ENCODE measurements at regions not wholly inside any gene's neighbourhood (a gene's known extent, or its start where the extent isn't known, plus 50 kb on each side); places are given as distances from the start of the nearest gene placed in this dataset.
"Not testable (repeated sequence)": the region's sequence is repeated elsewhere in the genome, so short reads cannot be mapped to it uniquely, and the experiment has no call there.

DNA sequence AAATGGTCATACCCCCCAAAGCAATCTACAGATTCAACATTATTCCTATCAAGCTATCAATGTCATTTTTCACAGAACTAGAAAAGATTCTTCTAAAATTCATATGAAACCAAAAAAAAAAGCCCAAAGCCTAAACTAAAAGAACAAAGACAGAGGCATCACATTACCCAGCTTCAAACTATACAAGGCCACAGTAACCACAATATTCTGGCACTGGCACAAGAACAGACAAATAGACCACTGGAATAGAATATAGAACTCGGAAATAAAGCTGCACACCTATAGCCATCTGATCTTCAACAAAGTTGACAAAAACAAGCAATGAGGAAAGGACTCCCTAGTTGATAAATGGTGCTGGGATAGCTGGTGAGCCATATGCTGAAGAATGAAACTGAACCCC, 89.2 kb upstream of the PCED1B start:
- DNase-seq, result no peak

DNA sequence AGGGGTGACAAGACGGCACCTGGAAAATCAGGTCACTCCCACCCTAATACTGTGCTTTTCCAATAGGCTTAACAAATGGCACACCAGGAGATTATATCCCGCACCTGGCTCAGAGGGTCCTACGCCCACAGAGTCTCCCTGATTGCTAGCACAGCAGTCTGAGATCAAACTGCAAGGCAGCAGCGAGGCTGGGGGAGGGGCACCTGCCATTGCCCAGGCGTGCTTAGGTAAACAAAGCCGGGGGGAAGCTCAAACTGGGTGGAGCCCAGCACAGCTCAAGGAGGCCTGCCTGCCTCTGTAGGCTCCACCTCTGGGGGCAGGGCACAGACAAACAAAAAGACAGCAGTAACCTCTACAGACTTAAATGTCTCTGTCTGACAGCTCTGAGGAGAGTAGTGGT, 87.4 kb upstream of the PCED1B start:
- not testable (repeated sequence) for DNase-seq

DNA sequence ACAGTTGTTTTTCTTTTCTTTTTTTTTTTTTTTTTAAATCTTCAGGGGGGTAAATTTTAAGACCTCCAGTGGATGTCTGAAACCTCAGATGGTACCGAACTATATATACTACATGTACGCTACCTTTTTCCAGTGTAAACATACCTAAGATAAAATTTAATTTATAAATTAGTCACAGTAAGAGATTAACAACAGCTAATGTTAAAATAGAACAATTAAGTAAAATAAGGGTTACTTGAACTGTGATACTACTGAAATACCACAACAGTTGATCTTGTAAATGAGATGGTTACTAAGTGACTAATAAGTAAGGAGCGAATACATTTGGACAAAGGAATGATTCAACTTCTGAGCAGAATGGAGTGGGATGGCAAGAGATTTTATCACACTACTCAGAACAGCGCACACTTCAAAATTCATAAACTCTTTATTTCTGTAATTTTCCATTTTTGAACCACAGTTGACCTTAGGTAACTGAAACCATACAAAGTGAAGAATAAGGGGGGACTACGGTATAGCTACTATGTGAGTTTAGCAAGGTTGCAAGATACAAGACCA, 80.5 kb upstream of the PCED1B start:
- no peak for DNase-seq

DNA sequence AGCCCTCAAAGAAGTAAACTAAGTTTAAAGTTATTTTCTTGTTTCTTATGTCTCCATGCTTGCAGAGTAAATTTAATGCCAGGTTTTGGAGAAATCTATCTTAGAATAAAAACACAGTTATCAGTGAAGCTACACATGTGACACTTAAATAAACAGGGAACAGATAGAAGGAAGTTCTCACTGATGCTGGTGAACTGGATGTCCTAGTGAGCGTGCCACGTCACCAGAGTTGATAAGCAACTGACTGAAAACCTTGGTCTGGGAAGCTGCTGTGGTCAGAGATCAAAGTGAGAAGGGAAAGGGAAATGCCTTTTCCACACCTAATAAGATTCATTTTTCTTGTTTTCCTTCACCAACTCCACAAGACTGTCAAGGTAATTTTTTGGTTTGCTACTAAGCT, 74.8 kb upstream of the PCED1B start:
- DNase-seq, result no peak

DNA sequence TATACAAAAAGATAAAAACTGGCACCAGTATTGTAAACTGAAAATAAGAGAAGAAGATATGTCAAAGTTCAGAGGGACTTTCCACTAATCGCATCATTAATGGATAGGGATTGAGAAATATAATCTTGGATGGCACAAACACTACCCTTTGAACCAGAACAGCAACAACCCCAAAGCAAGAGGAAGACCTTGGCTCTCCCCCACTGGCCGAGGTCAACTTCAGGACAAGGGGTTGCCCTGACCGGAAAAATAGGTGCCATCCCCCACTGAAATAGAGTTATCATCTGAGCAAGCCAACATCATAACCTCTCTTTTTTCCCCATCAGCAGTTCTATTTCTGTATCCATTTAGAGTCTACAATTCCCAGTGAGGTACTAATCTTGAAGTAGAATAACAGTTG, 72.4 kb upstream of the PCED1B start:
- no peak for DNase-seq

DNA sequence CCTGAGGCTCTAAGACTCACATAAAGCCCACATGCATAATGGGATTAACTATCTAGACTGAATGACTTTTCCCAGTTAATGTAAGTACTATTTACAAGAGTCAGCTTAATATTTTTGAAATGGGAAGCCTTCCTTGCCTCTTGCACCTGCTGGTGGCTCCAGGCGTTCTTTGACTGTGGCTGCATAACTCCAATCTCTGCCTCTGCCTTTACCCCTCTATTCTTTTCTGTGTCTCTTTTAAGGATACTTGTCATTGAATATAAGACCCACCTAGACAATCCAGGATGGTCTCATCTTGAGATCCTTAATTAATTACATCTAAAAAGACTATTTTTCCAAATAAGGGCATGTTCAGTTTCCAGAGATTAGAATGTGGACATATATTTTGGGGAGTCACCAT, 66.9 kb upstream of the PCED1B start:
- no peak for DNase-seq

DNA sequence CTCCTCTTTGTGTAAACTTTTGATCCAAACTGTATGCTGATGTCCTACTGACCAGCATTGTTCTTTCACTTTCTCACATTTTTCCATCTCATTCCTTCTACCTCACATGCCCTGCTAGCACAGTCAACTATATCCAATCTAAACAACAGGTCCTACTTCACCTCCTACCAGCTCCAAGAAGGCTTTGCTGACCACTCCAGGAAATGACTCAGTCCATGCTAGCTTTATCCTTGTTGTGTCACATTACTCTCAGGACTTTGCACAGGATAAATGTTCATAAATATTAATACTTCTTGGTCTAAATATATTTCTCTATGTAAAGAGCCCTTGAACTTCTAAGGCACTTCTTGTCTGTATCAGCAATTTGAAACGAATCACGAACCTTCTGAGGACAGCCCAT, 64.9 kb upstream of the PCED1B start:
- no peak for DNase-seq

DNA sequence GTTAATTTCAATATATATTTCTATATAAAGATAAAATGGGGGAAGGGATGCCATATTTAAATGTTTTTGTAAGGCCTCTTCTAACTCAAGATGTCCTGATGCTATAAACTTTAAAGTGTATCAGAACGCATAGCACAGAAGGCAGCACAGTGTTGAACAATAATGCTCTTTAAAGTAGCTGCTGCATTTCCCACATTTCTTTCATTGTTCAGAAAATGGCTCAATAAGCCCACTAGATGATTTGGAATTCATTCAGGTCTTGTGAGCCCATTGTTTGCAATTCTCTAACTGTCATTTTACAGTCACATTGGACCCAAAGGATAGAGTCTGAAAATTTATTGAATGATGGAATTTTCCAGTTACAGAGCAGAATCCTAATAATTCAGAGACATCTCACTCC, 64.0 kb upstream of the PCED1B start:
- DNase-seq, result no peak

DNA sequence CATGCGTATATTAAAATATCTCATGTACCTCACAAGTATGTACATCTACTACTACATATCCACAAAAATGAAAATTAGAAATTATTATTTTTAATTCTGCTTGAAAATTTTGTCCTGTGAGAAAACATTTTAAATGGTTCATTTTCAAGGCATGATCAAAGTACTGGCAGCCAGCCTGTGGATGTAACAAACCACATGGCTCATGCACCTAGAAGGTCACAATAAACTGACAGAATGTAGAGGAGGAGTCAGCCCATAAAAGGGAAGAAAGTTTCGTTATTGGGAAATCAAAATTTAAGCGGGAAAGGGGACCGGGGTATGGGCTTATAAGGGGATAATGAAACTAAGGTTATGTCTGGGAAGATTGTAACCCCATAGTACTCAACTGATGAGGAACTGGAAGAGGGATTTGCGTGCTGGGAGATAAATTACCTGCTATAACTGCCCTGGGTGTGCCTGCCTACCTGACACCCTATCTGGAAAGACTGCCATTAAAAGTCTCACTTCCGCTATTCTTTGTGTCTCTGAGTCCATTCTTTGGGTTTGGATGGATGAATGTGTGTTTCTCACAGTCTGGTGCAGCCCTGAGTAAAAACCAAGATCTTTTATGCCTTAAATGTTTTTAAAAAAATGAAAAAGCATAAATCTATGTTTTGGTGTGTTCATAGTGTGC, 62.2 kb upstream of the PCED1B start:
- no peak for DNase-seq

DNA sequence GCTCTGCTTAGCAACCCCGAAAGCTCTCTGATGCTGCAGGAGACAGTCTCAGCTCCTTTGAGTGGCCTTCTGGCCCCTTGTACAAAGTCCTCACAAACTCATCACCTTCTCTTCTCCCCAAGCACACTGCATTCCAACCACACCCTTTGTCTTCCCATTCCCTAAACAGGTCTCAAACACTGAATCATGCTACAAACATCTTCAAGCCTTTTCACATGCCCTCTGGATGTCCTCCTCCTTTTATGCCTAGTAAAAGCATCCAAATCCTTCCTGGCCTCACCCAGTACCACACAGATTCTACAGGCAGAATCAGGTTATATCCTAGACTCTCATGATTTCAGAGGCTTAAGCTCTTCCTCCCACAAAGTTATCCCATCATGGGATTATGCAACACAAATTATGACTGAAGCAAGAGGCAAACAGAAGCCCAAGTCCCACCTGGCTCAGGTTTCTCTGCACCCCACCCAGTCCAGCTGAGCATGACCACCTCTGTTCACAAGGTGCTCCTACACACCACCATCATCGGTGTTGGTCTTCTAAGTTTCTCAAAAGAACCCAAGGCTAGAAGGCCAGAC, 61.4 kb upstream of the PCED1B start:
- no peak for DNase-seq

DNA sequence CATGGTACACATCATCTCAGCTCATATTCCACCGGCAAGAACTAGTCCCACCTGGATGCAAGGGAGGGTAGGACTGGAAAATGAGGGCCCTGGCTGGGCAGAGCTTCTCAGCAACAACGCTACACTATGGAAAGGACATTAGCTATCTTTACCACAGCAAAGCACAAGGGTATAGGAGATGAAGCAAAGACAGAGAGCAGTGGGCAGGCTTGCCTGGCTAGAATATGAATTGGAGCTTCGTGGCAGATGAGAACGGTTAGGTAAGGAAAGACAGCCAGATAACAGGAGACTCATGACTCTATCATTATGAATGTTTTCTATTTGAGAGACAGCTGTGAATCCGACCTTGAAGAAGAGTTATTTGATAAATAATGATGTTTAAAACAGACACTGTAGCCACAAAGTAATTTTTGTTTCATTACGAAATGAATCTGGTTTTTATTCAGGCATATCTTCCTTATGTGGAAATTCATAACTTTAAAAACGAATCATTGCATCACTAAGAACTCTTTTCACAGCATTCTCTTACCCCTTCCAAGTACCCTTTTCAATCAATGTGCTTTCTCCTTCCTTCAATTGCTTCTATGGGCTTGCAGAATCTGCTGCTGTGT, 59.1 kb upstream of the PCED1B start:
- no peak for DNase-seq

DNA sequence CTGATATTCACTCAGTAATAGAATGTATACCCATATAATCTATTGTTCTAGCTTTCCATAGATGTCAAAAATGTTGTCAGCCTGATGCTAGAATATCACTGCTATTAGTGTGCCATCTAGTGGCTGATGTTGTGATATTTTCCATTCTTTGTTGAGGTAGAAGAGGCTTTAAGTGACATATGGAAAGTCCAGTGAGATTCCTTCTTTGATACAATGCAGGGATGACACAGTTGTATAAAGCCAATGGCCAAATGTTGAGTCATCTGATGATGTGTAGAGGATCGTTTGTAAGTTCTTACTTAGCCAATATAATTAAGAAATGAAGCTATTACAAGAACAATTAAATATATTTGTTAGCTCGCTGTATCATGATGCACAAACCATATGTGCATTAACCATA, 58.1 kb upstream of the PCED1B start:
- no peak for DNase-seq

DNA sequence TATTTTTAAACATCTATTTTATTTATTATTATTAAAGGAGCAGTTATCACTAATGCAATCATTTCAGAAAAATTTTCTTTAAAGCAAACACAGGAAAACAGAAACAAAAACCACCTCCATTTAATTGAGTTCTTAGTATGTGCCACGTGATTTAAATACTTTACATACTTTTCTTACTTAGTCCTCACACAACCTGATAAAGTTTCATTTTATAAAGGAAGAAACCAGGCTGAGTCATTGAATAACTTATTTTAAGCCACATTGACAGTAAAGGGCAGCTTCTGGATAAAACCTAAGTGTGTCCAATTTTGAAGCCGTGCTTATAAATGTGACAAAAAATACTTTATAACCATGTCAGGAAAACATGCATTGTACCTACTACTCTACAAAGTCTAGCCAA, 57.1 kb upstream of the PCED1B start:
- DNase-seq, result no peak

DNA sequence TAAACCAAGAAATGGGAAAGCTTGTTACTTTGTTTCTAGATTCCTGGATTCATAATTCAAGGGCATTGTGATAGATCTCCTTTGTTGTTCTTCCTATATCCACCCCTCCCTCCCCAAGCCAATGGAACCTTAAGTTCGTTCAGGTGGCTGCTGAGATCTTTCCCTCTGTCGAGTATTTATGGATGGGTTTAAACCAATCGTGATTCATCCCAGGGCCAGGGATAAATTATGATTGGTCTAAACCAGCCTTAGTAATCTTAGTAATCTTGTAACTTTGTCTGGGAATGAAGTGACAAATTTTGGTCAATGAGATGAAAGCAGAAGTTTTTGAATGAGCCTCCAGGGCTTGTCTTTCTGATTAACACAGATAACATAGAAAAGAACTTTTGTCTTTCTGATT, 56.1 kb upstream of the PCED1B start:
- DNase-seq, result no peak

DNA sequence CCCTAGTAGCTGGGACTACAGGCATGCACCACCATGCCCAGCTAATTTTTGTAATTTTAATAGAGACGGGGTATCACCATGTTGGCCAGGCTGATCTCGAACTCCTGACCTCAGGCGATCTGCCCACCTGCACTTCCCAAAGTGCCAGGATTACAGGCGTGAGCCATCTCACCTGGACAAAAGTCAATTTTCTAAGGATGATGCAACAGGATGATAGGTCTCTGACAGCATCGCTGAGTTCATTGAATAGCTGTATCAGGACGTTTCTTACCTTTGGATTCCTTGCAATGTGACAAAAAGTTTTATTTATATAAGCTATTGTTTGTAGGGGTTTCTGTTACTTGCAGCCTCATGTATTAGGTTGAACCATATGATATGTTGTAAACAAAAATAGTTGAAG, 55.5 kb upstream of the PCED1B start:
- DNase-seq, result no peak

DNA sequence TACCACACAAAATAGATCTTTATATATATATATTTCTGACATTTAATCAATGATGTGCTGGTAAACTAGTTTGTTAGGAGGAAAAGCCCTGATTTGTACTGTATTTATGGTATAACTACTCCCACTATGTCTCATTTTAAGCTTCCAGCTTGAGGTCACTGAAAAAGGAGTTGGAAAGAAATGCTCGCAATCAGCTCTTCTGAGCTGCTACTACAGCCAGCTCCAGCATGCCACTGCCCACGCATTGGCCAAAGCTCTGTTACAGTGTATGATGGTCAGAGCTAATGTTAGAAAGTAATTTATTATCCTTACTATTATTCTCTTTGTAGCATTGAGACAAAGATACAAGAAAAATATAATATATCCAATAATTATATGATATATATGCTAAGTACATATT, 55.0 kb upstream of the PCED1B start:
- no peak for DNase-seq

DNA sequence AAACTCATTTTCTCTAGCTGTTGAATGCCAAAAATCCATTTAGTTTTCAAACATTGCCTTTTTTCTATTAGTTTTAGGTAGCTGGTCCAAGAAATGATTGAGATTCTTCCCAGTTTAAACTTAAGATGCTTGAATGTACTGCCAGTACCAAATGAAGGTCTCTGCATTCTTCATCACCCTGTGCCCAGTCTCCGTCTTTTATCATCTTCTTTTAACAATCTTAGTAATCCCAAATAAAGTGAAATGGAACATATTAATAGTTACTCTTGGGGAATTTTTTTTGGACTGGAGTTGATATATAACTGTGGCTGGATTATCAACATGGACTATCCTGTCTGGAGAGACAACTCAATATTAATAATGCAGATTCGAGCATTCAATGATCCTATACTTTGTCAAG, 54.1 kb upstream of the PCED1B start:
- no peak for DNase-seq

DNA sequence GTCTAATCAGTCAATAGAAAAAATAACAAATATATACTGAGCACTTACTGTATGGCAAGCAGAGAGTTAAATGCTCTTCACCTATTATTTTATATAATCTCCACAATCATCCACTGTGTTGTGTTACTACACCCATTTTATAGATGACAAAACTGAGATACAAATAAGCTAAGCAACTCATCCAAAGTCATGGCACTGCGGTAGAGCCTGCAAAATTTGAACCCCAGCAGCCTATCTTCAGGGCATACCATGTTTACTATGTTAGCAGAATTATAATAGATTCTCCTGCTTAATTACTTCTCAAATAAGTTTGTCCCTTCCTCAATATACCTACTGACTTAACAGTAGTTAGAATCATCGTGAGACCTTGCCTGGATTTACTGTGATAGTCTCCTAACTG, 53.6 kb upstream of the PCED1B start:
- no peak for DNase-seq

DNA sequence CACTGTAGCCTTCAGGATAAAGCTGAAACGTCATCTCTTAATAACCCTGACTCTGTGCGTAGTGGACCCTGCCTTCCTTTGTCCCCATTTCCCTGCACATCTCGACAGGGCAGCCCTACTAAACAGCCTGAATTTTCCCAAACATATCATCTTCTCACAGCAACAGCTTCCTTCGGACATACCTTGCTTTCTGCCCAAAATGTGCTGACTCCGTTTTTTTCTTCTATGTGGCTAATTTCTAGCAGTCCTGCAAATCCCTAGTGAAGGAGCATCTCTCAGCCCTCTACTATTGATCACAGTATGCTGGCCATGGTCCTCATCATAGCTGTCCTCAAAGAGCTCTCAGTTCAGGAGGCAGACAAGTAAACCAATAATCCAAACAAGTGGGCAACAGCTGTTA, 53.1 kb upstream of the PCED1B start:
- no peak for DNase-seq
